ENCODE measurements at regions not wholly inside any gene's neighbourhood (a gene's known extent, or its start where the extent isn't known, plus 50 kb on each side); places are given as distances from the start of the nearest gene placed in this dataset.

- TF ChIP-seq REST (IDR thresholded peaks at IDR 0.05; ENCODE audit: unreplicated experiment) (no peak), NANOG (IDR thresholded peaks at IDR 0.05; ENCODE audit: borderline replicate concordance) (no peak), CTCF (conservative IDR thresholded peaks at IDR 0.05; ENCODE audit: low read depth in 2 of 2) (no peak)
Measured at GRCh38 chr7:88432301-88432700, 125.6 kb upstream of the STEAP4 start (continued).

GRCh38 chr7:88431882-88432281 lies 125.2 kb upstream of the STEAP4 start:
- no peaks in the 10 kb centered on the region for H3K79me2 ChIP-seq (replicated peaks; ENCODE audit: insufficient read depth)
- H2AFZ ChIP-seq = no peak overlapping the region
- no peaks in the 10 kb centered on the region for H3K36me3 Mint-ChIP-seq (ENCODE audit: low read depth)
- no peaks in the 10 kb centered on the region for H3F3A ChIP-seq (replicated peaks; ENCODE audit: low read depth)
- no peak overlapping the region for H3K27ac ChIP-seq (ENCODE audit: low read depth)
- ATAC-seq (no peak), DNase-seq (ENCODE audit: low spot score) (no peak)
- no peak overlapping the region for H3K27ac Mint-ChIP-seq
- H3K9me2 ChIP-seq (ENCODE audit: insufficient read depth) = 0 out of 2 replicates have a peak, but pooled peaks cover 1% of the 10 kb centered on the region
- no peaks in the 10 kb centered on the region for H4K20me1 ChIP-seq (replicated peaks; ENCODE audit: insufficient read depth)
- TF ChIP-seq NANOG (IDR thresholded peaks at IDR 0.05; ENCODE audit: borderline replicate concordance) (no peak), ETS1 (IDR thresholded peaks at IDR 0.05) (no peak), CTCF (conservative IDR thresholded peaks at IDR 0.05; ENCODE audit: low read depth in 2 of 2) (no peak), EZH2 (IDR thresholded peaks at IDR 0.05; ENCODE audit: low read depth, unreplicated experiment) (no peak), REST (IDR thresholded peaks at IDR 0.05; ENCODE audit: unreplicated experiment) (no peak), STAT1 (IDR thresholded peaks at IDR 0.05; ENCODE audit: unreplicated experiment) (no peak), POLR2AphosphoS5 (IDR thresholded peaks at IDR 0.05; ENCODE audit: low read depth) (no peak), CREB1 (CRISPR knock-in tag; IDR thresholded peaks at IDR 0.05; ENCODE audit: low read depth) (no peak), EZH2phosphoT487 (IDR thresholded peaks at IDR 0.05; ENCODE audit: unreplicated experiment) (no peak), ZNF331 (CRISPR knock-in tag; IDR thresholded peaks at IDR 0.05; ENCODE audit: low read depth) (no peak), JUNB (IDR thresholded peaks at IDR 0.05; ENCODE audit: unreplicated experiment) (no peak)
- H3K9me3 Mint-ChIP-seq = no peaks in the 10 kb centered on the region
- no peak overlapping the region for H3K4me3 Mint-ChIP-seq
- H3K27me3 Mint-ChIP-seq (ENCODE audit: insufficient read depth, low read depth, poor library complexity) = no peaks in the 10 kb centered on the region
- H3K4me1 Mint-ChIP-seq = no peaks in the 10 kb centered on the region
- no peaks in the 10 kb centered on the region for H3K4me1 ChIP-seq (ENCODE audit: insufficient read depth)
- no peak overlapping the region for H3K4me2 ChIP-seq
- H3K27me3 ChIP-seq (ENCODE audit: insufficient read depth) = no peaks in the 10 kb centered on the region
- H3K4me3 ChIP-seq = no peak overlapping the region
- no peaks in the 10 kb centered on the region for H3K36me3 ChIP-seq (ENCODE audit: insufficient read depth)
